Keratinocyte (primary cell): ENCODE measurements at regions not wholly inside any gene's neighbourhood (a gene's known extent, or its start where the extent isn't known, plus 50 kb on each side); places are given as distances from the start of the nearest gene placed in this dataset.

ENCODE experiments used
- DNase-seq: peaks from one replicate; pipeline ENCODE4 v3.0.0-alpha.2; 2011; ENCODE audit warnings: low read depth, missing footprints, low spot score
- FAIRE-seq: peaks from 2 replicates; lab custom pipeline; 2011; peaks lifted over from hg19 to GRCh38; lab: Jason Lieb, UNC
- H2AFZ ChIP-seq: 2 replicates; pipeline ENCODE4 v1.6.0; 2012; ENCODE audit warnings: low read length, control low read depth, inconsistent platforms; ENCODE audit not compliant: control insufficient read depth
- H3K27ac ChIP-seq: 2 replicates; pipeline ENCODE4 v1.5.1; 2011; ENCODE audit warnings: low read length; ENCODE audit not compliant: control insufficient read depth, insufficient read depth
- H3K27me3 ChIP-seq: 3 replicates; pipeline ENCODE4 v1.6.0; 2011; ENCODE audit warnings: low read length; ENCODE audit not compliant: control insufficient read depth, insufficient read depth; ENCODE audit errors: extremely low read depth
- H3K36me3 ChIP-seq, 2 experiments: 2 replicates in 1 of 2; 3 replicates in 1 of 2; pipeline ENCODE4 v1.5.1; 2011; ENCODE audit warnings: low read length in 2 of 2, mild to moderate bottlenecking in 1 of 2; ENCODE audit not compliant: control insufficient read depth in 2 of 2, insufficient read depth in 2 of 2; ENCODE audit errors: extremely low read depth in 1 of 2
- H3K4me1 ChIP-seq: 3 replicates; pipeline ENCODE4 v1.5.1; 2011; ENCODE audit warnings: low read length; ENCODE audit not compliant: control insufficient read depth, insufficient read depth; ENCODE audit errors: extremely low read depth
- H3K4me2 ChIP-seq: 3 replicates; pipeline ENCODE4 v1.6.0; 2011; ENCODE audit warnings: low read depth, low read length; ENCODE audit not compliant: control insufficient read depth, insufficient read depth; ENCODE audit errors: extremely low read depth
- H3K4me3 ChIP-seq, 3 experiments: fragments of 200-600 bp in 1 of 3; sonication (generic) in 1 of 3; 2 replicates in 2 of 3; 3 replicates in 1 of 3; pipeline ENCODE4 v1.5.1; 2011 to 2016; ENCODE audit warnings: low read length in 3 of 3, mild to moderate bottlenecking in 3 of 3, control low read depth in 2 of 3, inconsistent platforms in 1 of 3, low read depth in 1 of 3, mixed read lengths in 1 of 3, mixed run types in 1 of 3, moderate library complexity in 1 of 3; ENCODE audit not compliant: control insufficient read depth in 2 of 3, insufficient read depth in 2 of 3; ENCODE audit errors: extremely low read depth in 1 of 3
- H3K79me2 ChIP-seq: 2 replicates; pipeline ENCODE4 v1.6.0; 2012; ENCODE audit warnings: low read length; ENCODE audit not compliant: control insufficient read depth, insufficient read depth
- H3K9ac ChIP-seq: 3 replicates; pipeline ENCODE4 v1.6.0; 2011; ENCODE audit warnings: low read length; ENCODE audit not compliant: control insufficient read depth, insufficient read depth; ENCODE audit errors: extremely low read depth
- H3K9me1 ChIP-seq: 3 replicates; pipeline ENCODE4 v1.6.0; 2011; ENCODE audit warnings: low read length; ENCODE audit not compliant: control insufficient read depth, insufficient read depth; ENCODE audit errors: extremely low read depth
- H3K9me3 ChIP-seq: 2 replicates; pipeline ENCODE4 v1.5.1; 2012; ENCODE audit warnings: low read depth, low read length; ENCODE audit not compliant: control insufficient read depth
- H4K20me1 ChIP-seq: 3 replicates; pipeline ENCODE4 v1.6.0; 2011; ENCODE audit warnings: low read length; ENCODE audit not compliant: control insufficient read depth, insufficient read depth; ENCODE audit errors: extremely low read depth
- CTCF ChIP-seq, 3 experiments: IDR thresholded peaks in 1 of 3; conservative IDR thresholded peaks in 1 of 3; optimal IDR thresholded peaks in 1 of 3; 2 replicates in 2 of 3; 3 replicates in 1 of 3; pipeline versions ENCODE3 to v1.5.1; 2011; ENCODE audit warnings: low read length in 3 of 3, mild to moderate bottlenecking in 3 of 3, moderate library complexity in 2 of 3, control low read depth in 1 of 3, inconsistent platforms in 1 of 3; ENCODE audit not compliant: insufficient read depth in 2 of 3; ENCODE audit errors: extremely low read depth in 1 of 3
- EZH2 ChIP-seq: IDR thresholded peaks from one replicate; pipeline ENCODE4 v1.6.1; 2012; ENCODE audit warnings: inconsistent platforms, mild to moderate bottlenecking, low read length, moderate library complexity
- dilution Hi-C: fragments of 300-500 bp; cut with MboI; formaldehyde crosslinking; loops from one replicate; pipeline ENCODE4 v1.7.0; 2020; ENCODE audit warnings: low sequenced_read_pairs; ENCODE audit not compliant: extremely low pct_ligation_motif_present

- no peak for FAIRE-seq
- no peaks in the 10 kb centered on the region for H3K36me3 ChIP-seq
- no peaks in the 10 kb centered on the region for H4K20me1 ChIP-seq
- no peaks in the 10 kb centered on the region for H3K27me3 ChIP-seq
- dilution Hi-C loops, result no loop called here
- H2AFZ ChIP-seq, result no peak overlapping the region
- H3K9me3 ChIP-seq, result no peaks in the 10 kb centered on the region
- no peak overlapping the region for H3K9ac ChIP-seq
- no peak overlapping the region for H3K27ac ChIP-seq
- H3K4me1 ChIP-seq, result peaks cover 4% of the 10 kb centered on the region
- H3K79me2 ChIP-seq, result no peaks in the 10 kb centered on the region
- no peak for DNase-seq
- no peak overlapping the region for H3K4me2 ChIP-seq
- no peak for TF ChIP-seq CTCF (optimal IDR thresholded peaks at IDR 0.05 in 1 of 3, IDR thresholded peaks at IDR 0.05 in 1 of 3, conservative IDR thresholded peaks at IDR 0.05 in 1 of 3; ENCODE audit: extremely low read depth in 1 of 3, insufficient read depth in 2 of 3, low read length in 3 of 3)
- no peak for TF ChIP-seq EZH2
- H3K4me3 ChIP-seq, result no peak overlapping the region
- no peaks in the 10 kb centered on the region for H3K9me1 ChIP-seq
Measured at GRCh38 chr5:6903934-6904333, 190.7 kb downstream of the TENT4A start.

GRCh38 chr5:6904860-6905259 is 191.6 kb downstream of the TENT4A start:
- H3K27ac ChIP-seq, result no peak overlapping the region
- H3K9ac ChIP-seq, result no peak overlapping the region
- H2AFZ ChIP-seq, result no peak overlapping the region
- no peaks in the 10 kb centered on the region for H3K9me1 ChIP-seq
- no peak for TF ChIP-seq CTCF (optimal IDR thresholded peaks at IDR 0.05 in 1 of 3, IDR thresholded peaks at IDR 0.05 in 1 of 3, conservative IDR thresholded peaks at IDR 0.05 in 1 of 3; ENCODE audit: extremely low read depth in 1 of 3, insufficient read depth in 2 of 3, low read length in 3 of 3)
- TF ChIP-seq EZH2, result no peak
- FAIRE-seq (no peak), DNase-seq (no peak)
- no peaks in the 10 kb centered on the region for H3K27me3 ChIP-seq
- H3K4me3 ChIP-seq, result no peak overlapping the region
- H4K20me1 ChIP-seq, result no peaks in the 10 kb centered on the region
- no peaks in the 10 kb centered on the region for H3K79me2 ChIP-seq
- peaks cover 4% of the 10 kb centered on the region for H3K4me1 ChIP-seq
- no peak overlapping the region for H3K4me2 ChIP-seq
- no peaks in the 10 kb centered on the region for H3K36me3 ChIP-seq
- H3K9me3 ChIP-seq, result no peaks in the 10 kb centered on the region
- dilution Hi-C loops, result no loop called here
